Transverse colon (tissue), 4 donors: ENCODE measurements at regions not wholly inside any gene's neighbourhood (a gene's known extent, or its start where the extent isn't known, plus 50 kb on each side); places are given as distances from the start of the nearest gene placed in this dataset.

ENCODE experiments used
- DNase-seq: peaks from one replicate; pipeline ENCODE4 v3.0.0-alpha.2; 2019
- H3K27ac ChIP-seq, 4 donors: fragments of 200-600 bp; sonication (generic); 2 replicates each; pipeline ENCODE4 v1.5.1; 2016 to 2018; ENCODE audit warnings: inconsistent platforms in 4 of 4
- H3K27me3 ChIP-seq: fragments of 200-600 bp; sonication (generic); 2 replicates; pipeline ENCODE4 v1.5.1; 2017; ENCODE audit warnings: inconsistent platforms
- H3K36me3 ChIP-seq, 4 donors: fragments of 200-600 bp; sonication (generic); 2 replicates each; pipeline ENCODE4 v1.5.1; 2017 to 2019; ENCODE audit warnings: inconsistent platforms in 4 of 4
- H3K4me1 ChIP-seq, 4 donors: fragments of 200-600 bp; sonication (generic); 2 replicates each; pipeline ENCODE4 v1.5.1; 2017 to 2020; ENCODE audit warnings: inconsistent platforms in 4 of 4
- H3K4me3 ChIP-seq, 4 donors: fragments of 200-600 bp; sonication (generic); 1 replicate in 1 of 4; 2 replicates in 3 of 4; pipeline versions ENCODE4 v1.5.1 to v1.6.1; 2017 to 2019; ENCODE audit warnings: inconsistent platforms in 4 of 4
- H3K9me3 ChIP-seq, 2 donors: fragments of 200-600 bp; sonication (generic); 2 replicates each; pipeline ENCODE4 v1.5.1; 2017 to 2019; ENCODE audit warnings: inconsistent platforms in 2 of 2
- CTCF ChIP-seq, 5 experiments: fragments of 200-600 bp in 3 of 5; fragments of 450-650 bp in 2 of 5; sonication (generic) in 3 of 5; IDR thresholded peaks; 1 replicate in 2 of 5; 2 replicates in 3 of 5; pipeline ENCODE4 v1.5.1; 2016 to 2017; ENCODE audit warnings: antibody characterized with exemption in 5 of 5, inconsistent platforms in 3 of 5, mild to moderate bottlenecking in 2 of 5, moderate library complexity in 1 of 5
- EP300 ChIP-seq: sonication (generic); formaldehyde crosslinking; IDR thresholded peaks from one replicate; pipeline ENCODE4 v1.6.1; 2017; ENCODE audit warnings: antibody characterized with exemption, low read depth
- POLR2A ChIP-seq: fragments of 450-650 bp; IDR thresholded peaks from one replicate; pipeline ENCODE4 v1.6.1; 2016; ENCODE audit warnings: antibody characterized with exemption, mild to moderate bottlenecking, moderate library complexity
- POLR2AphosphoS5 ChIP-seq, 3 donors: sonication (generic); formaldehyde crosslinking; IDR thresholded peaks; one replicate each; pipeline ENCODE4 v1.6.1; 2016; ENCODE audit warnings: antibody characterized with exemption in 3 of 3
- WGBS, 2 donors: methylation state at CpG; one replicate each; pipeline ENCODE4 v1.1.5; 2018; ENCODE audit warnings: low coverage in 1 of 2; 5-methylcytosine and 5-hydroxymethylcytosine counted together
- in situ Hi-C, 4 donors: fragments of 200-750 bp; cut with MboI; loops; one replicate each; pipeline versions ENCODE4 v1.15.0 to v1.15.1; 2017; ENCODE audit warnings: low sequenced_read_pairs in 3 of 4, low pct_ligation_motif_present in 1 of 4, low pct_unique_long_range_greater_than_20kb in 1 of 4
- intact Hi-C: fragments of 100-400 bp; cut with DNase I; formaldehyde crosslinking; loops from one replicate; pipeline ENCODE4 v1.15.1; 2023; ENCODE audit warnings: low total_unique reads

GRCh38 chr13:40075281-40075680 lies 419.8 kb downstream of the COG6 start:
- no peak for DNase-seq
- Histone ChIP-seq H3K27me3 (no peaks in the 10 kb centered on the region), H3K4me3 (no peak overlapping the region), H3K36me3 (no peaks in the 10 kb centered on the region), H3K9me3 (no peaks in the 10 kb centered on the region), H3K4me1 (no peaks in the 10 kb centered on the region), H3K27ac (no peak overlapping the region)
- in situ Hi-C loops (loop anchor here in 1 of 4 donors (10.0 kb wide), 1 partner anchor 610 kb away; no protein-coding TSS in a partner anchor), intact Hi-C loops (no loop called here)
- WGBS, 2 donors: 0 to 76% methylated on average over 1 to 5 of the region's 5 CpGs
- no peak for TF ChIP-seq EP300

GRCh38 chr13:40076765-40077362 lies 421.4 kb downstream of the COG6 start:
- no peaks in the 10 kb centered on the region for H3K9me3 ChIP-seq
- no peak for DNase-seq
- in situ Hi-C loops (loop anchor here in 1 of 4 donors (10.0 kb wide), 1 partner anchor 608 kb away; no protein-coding TSS in a partner anchor), intact Hi-C loops (no loop called here)
- 90 to 92% methylated on average over 3 of the region's 3 CpGs for WGBS, 2 donors
- no peaks in the 10 kb centered on the region for H3K4me1 ChIP-seq
- no peak overlapping the region for H3K27ac ChIP-seq
- H3K4me3 ChIP-seq: no peak overlapping the region
- H3K36me3 ChIP-seq: no peaks in the 10 kb centered on the region
- no peak for TF ChIP-seq POLR2AphosphoS5 (IDR thresholded peaks at IDR 0.05)
- no peak for TF ChIP-seq CTCF (IDR thresholded peaks at IDR 0.05)
- no peak for TF ChIP-seq POLR2A
- TF ChIP-seq EP300: no peak
- H3K27me3 ChIP-seq: no peaks in the 10 kb centered on the region

GRCh38 chr13:40077396-40078027 lies 422.1 kb downstream of the COG6 start:
- 95 to 96% methylated on average over 6 to 9 of the region's 9 CpGs for WGBS, 2 donors
- intact Hi-C loops: no loop called here
- Histone ChIP-seq H3K4me1 (no peaks in the 10 kb centered on the region), H3K27ac (no peak overlapping the region), H3K4me3 (no peak overlapping the region), H3K9me3 (no peaks in the 10 kb centered on the region), H3K27me3 (no peaks in the 10 kb centered on the region), H3K36me3 (no peaks in the 10 kb centered on the region)
- DNase-seq: no peak
- in situ Hi-C loops: loop anchor here in 1 of 4 donors (10.0 kb wide), 1 partner anchor 607 kb away; no protein-coding TSS in a partner anchor
- TF ChIP-seq POLR2AphosphoS5 (IDR thresholded peaks at IDR 0.05) (no peak), CTCF (IDR thresholded peaks at IDR 0.05) (no peak), EP300 (no peak), POLR2A (no peak)

- no peak overlapping the region for H3K4me3 ChIP-seq
- WGBS, 2 donors: 90 to 100% methylated on average over 1 of the region's 1 CpG
- no peaks in the 10 kb centered on the region for H3K36me3 ChIP-seq
- in situ Hi-C loops (loop anchor here in 1 of 4 donors (10.0 kb wide), 1 partner anchor 605 kb away; no protein-coding TSS in a partner anchor), intact Hi-C loops (no loop called here)
- no peak overlapping the region for H3K27ac ChIP-seq
- no peaks in the 10 kb centered on the region for H3K9me3 ChIP-seq
- TF ChIP-seq POLR2A (no peak), EP300 (no peak), CTCF (IDR thresholded peaks at IDR 0.05) (no peak), POLR2AphosphoS5 (IDR thresholded peaks at IDR 0.05) (no peak)
- no peaks in the 10 kb centered on the region for H3K27me3 ChIP-seq
- no peak for DNase-seq
- H3K4me1 ChIP-seq: peaks cover 0 to 4% (median 0%) of the 10 kb centered on the region in 4 donors
These were observed 424.3 kb downstream of the COG6 start for GRCh38 chr13:40079721-40080120.
